Testis (tissue), 2 donors: ENCODE measurements at regions not wholly inside any gene's neighbourhood (a gene's known extent, or its start where the extent isn't known, plus 50 kb on each side); places are given as distances from the start of the nearest gene placed in this dataset.

Source experiments
- CTCF ChIP-seq, 3 experiments: fragments of 450-650 bp in 2 of 3; fragments of 200-600 bp in 1 of 3; sonication (generic) in 1 of 3; IDR thresholded peaks; one replicate each; pipeline ENCODE4 v1.5.1; 2016 to 2019; ENCODE audit warnings: antibody characterized with exemption in 3 of 3, mild to moderate bottlenecking in 2 of 3, moderate library complexity in 1 of 3
- POLR2A ChIP-seq: fragments of 450-650 bp; IDR thresholded peaks from one replicate; pipeline ENCODE4 v1.6.1; 2017; ENCODE audit warnings: antibody characterized with exemption, mild to moderate bottlenecking, moderate library complexity

GRCh38 chr1:82689217-82689616 lies 888.5 kb downstream of the ADGRL2 start:
- TF ChIP-seq CTCF (IDR thresholded peaks at IDR 0.05) (no peak), POLR2A (no peak)
